Skeletal muscle cell (primary cell): ENCODE measurements at regions not wholly inside any gene's neighbourhood (a gene's known extent, or its start where the extent isn't known, plus 50 kb on each side); places are given as distances from the start of the nearest gene placed in this dataset.

Source experiments
- DNase-seq: peaks from one replicate; pipeline ENCODE4 v3.0.0-alpha.2; 2010; ENCODE audit warnings: low read depth
- H3K4me3 ChIP-seq: 2 replicates; pipeline ENCODE4 v1.5.1; 2011; ENCODE audit warnings: low read depth, mild to moderate bottlenecking, control low read depth, low read length, moderate library complexity

DNA sequence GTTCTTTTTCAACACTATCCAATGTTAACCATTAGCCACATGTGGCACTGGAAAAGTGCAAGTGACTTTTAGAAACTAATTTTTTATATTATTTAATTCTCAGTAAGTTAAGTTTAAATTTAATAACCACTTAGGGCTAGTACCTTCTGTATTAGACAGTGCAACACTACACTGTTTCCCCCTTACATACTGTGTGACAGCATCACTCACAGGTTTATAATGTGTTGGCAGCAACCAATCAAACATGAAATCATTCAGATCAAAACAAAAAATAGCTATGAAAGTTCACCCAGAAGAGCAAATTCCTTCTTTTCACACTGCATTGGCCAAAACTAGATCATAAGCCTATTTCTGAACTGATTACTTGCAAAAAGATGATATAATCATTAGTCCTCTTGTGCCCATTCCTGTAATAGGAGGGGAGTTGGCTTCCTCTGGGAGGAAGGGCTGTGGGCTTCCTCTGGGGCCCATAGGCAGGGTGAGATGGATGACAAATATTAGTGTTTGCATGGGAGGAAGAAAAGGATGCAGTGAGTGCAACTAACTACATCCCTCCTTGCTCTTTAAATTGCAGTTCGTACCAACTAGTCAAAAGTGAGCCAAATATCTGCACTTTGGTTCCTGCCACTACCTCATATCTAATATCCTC is 708.1 kb upstream of the RGMB start:
- H3K4me3 ChIP-seq, result no peak overlapping the region
- no peak for DNase-seq

DNA sequence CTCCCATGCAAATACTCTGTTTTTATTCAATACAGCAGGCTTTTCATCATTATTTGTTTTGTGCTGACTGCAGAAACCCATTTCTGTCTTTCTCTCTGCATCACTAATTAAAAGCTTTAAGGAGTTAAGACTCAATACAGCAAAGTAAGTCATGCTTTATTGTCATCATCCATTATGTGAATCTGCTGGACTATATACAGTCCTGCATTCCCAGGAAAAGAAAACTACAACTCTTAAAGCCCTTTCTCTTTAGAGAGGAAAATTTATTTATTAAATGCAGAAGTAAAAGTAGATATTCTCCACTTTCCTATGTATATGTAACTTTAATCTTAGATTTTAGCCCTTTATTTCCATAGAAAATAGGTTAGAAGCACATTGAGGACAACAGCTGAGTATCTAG is 706.6 kb upstream of the RGMB start:
- no peak overlapping the region for H3K4me3 ChIP-seq
- no peak for DNase-seq

DNA sequence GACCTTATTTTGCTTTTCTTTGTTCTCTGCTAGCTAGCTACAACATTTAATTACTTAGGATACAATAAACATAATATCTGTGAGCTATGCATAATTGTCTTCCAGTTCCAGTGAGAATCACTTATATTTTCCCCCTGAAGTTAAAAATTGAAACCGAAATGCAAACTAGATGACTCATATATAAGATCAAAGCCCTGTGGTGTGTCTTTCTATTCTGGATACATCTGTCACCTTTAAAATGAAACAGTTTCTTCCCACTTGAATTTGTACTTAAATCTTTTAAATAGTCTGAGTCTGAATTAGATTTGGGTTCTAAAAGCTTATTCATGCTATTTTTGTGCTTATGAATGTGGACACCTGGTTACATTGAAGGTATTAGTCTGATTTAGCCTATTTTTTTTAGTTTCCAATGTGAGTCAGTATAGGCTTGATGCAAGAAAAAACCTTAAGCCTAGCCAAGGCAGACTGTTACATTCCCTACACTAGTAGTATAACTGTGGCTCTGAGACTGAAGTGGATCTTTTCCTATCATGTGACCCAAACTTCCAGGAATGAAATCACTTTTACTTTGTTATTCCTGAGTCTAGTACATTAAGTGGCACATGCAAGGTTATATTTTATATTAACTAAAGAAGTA is 703.5 kb upstream of the RGMB start:
- no peak overlapping the region for H3K4me3 ChIP-seq
- no peak for DNase-seq

DNA sequence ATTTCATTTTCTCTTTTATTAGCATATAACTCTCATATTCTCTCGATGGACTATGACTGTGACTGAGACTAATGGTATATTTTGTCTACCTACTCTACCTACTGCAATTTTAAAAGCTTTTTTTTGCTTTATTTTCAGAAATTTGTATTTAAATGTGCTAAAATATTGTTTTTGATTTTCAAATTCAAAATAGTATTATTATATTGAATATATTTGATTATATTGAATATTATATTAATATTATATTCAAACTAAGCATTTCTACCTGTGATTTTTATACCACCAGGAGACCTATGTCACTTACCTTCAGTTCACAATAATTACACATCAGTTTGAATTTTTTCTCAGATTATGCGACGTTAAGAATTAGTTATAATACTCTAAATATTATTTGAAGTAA is 700.5 kb upstream of the RGMB start:
- H3K4me3 ChIP-seq, result no peak overlapping the region
- no peak for DNase-seq

DNA sequence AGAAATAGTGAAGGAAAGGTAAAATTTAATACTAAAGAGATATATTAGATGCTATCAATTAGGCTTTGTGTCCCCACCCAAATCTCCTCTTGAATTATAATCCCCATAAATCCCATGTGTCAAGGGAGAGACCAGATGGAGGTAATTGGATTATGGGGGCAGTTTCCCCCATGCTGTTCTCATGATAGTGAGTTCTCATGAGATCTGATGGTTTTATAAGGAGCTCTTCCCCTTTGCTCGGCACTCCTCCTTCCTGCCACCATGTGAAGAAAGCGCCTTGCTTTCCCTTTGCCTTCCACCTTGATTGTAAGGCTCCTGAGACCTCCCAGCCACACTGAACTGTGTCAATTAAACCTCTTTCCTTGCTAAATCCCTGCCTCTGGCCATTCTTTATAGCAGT is 697.0 kb upstream of the RGMB start:
- no peak for DNase-seq
- no peak overlapping the region for H3K4me3 ChIP-seq

DNA sequence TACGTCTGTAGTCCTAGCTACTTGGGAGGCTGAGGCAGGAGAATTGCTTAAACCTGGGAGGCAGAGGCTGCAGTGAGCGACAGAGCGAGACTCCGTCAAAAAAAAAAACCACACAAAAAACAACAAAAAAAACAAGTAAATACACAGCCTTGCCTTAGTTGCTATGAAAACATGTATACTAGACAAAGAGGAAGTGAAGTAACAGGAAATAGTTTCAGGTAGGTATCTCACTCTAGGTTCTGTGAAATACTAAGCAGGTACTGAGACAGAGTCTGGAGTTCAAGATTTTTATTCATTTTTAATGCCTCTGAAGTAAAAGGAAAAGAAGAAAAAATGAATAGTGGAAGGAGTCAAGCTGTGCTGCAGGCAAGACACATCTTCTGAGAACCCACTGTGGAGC is 687.9 kb upstream of the RGMB start:
- DNase-seq, result no peak

DNA sequence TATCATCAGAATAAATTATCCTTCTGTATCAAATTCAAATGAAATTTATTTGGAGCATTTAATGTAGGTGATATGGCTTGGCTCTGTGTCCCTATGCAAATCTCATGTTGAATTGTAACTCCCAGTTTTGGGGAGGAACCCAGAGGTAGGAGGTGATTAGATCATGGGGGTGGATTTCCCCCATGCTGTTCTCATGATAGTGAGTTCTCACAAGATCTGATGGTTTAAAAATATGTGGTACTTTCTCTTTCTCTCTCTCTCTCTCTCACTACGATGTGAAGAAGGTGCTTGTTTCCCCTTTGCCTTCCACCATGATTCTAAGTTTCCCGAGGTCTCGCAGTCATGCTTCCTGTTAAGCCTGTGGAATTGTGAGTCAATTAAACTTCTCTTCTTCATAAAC is 678.4 kb upstream of the RGMB start:
- DNase-seq, result no peak
- no peak overlapping the region for H3K4me3 ChIP-seq

More for the DNA sequence above, 687.9 kb upstream of the RGMB start:
- H3K4me3 ChIP-seq, result no peak overlapping the region

DNA sequence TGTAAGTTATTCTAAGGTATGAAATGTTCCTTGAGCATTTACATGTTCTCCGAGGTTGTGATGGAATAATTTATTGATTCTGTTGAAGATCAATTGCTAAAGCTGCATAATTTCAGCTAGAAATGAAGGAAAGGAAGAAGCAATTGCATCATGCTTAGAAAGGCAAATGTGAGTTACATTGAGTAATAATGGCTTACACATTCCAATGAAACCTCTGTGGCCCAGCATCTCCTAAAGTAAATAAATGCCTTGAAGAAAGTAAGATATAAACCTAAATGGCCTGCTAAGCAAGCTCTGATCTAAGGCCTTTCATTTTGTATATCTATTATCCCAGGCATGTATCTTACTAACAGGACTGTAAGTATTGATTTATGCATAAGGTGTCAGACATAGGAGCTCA is 677.3 kb upstream of the RGMB start:
- no peak overlapping the region for H3K4me3 ChIP-seq
- peak; percentile 60 for DNase-seq

DNA sequence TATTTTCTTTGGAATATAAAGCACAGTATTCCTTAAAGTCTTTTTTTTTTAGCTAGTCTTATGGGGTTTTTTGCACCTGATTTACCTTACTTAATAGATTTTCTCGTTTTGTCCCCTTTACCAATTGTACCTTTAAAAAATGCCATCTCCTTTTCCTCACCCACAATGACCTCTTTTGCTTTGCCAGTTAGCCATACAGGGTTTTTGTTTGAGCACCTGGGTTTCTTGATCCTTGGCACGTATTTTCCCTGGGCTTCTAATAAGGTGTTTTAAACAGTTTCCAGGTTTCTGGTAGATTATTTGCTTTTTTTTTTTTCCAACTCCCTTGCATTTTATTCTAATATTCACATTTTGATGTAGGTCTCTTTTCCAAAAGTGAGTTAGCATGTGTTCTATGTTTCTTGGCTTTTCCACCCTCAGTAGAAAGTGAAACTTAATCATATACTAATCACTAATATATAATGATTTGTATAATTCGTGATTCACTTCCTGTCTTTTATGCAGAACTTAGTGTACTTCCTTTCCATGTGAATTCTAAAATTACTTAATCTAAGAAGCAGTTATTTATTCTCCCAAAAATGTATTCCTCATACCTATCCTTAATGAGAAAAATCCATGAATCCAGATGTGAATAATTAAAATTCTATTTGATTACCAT is 673.9 kb upstream of the RGMB start:
- no peak overlapping the region for H3K4me3 ChIP-seq
- DNase-seq, result no peak

DNA sequence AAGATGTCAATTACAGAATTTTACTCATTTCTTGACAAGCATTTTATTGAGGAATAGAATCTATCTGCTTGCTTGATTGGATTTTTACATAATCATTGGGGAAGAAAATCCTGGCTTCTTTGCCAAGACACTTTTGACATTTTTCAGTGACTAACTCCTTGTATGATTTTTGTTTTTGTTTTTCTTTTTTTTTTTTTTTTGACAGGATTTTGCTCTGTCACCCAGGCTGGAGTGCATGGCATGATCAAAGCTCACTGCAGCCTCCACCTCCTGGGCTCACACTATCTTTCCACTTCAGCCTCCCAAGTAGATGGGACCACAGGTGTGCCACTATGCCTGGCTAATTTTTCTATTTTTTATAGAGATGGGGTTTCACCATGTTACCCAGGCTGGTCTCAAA is 672.3 kb upstream of the RGMB start:
- no peak for DNase-seq
- no peak overlapping the region for H3K4me3 ChIP-seq

DNA sequence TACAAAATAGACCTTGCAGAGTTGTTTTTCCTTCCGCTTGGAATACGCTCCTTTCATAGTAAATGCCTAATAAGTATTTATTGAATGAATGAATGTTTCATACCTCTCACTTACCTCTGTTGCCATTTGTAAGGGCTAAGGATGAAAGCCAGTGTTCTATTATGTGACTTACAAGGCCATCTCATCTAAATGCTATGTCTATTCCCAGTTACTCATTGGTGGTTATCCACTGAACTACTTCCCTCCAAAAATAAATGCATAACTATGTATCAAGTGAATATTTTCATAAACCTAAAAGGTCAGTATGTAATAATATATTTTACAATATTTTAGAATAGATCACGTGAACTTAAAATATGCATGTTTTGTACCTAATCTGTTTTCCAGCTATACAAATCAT is 670.5 kb upstream of the RGMB start:
- DNase-seq, result no peak
- H3K4me3 ChIP-seq, result no peak overlapping the region

DNA sequence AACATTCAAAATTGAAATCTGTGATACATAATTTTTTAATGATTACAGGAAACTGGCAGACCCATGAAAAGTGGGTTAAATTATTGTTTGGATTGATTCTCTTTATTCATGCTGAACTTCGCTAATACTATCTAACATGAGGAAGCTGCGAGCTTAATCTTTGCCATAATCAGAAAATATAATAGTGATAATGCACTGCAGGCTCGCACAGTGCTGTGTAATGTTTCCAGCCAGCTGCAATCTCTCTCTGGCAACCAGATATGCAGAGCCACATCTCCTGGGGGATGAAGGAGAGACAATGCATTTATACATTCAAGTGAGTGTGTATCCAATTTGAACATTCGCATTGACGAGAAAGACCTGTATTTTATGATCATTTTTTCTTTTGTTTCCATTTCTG is 669.7 kb upstream of the RGMB start:
- DNase-seq, result no peak
- no peak overlapping the region for H3K4me3 ChIP-seq

DNA sequence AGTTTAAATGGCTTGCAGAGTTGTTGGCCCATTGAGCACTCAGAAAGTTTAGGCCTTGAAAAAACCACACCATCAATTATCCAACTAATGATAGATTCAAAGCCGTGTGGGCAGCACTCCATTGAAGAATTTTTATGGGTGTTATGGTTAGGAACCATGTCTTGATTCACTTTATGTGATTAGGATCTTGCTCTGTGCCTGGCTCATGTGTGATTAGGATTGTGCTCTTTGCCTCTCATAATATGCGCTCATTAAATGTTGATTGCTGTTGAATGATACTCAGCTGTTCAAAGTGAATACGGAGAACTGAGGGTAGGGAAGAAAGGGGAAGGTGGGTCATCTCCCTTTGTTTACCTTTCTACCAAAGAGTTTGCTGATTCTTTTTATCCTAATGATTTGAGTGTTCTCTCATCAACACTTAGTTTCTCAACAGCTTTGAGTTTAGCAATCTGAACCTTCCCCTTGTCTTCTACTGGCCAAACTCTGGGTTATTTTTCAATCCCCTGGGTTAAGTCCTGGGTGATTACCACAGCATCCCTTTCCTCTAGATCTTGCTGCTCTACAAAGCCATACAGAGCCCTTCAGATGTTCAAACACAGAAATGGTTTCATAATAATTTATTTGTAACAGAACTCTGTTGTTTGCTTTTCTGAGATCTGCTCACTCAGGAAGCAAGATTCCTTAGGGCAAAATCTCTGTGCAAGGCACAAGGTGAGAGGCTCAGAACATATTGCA is 668.8 kb upstream of the RGMB start:
- no peak overlapping the region for H3K4me3 ChIP-seq
- DNase-seq, result no peak

DNA sequence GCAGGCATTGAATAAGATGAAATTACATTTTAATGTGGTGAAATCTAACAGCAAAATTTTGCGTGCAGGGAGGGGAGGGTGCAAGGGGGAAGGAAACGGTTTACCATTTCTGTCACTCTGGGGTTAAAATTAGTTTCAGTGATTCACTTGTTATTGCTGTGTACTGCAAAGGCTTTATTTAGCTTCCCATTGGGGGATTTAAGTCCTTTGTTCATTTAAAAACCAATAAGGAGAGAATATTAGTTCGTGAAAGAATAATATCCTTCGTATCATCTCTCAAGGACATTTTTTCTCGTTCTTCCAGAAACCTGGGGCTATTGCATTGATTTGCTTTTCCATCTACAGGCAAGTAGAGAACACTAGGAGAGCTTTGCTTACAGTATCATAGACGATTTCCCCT is 667.8 kb upstream of the RGMB start:
- no peak overlapping the region for H3K4me3 ChIP-seq
- no peak for DNase-seq

DNA sequence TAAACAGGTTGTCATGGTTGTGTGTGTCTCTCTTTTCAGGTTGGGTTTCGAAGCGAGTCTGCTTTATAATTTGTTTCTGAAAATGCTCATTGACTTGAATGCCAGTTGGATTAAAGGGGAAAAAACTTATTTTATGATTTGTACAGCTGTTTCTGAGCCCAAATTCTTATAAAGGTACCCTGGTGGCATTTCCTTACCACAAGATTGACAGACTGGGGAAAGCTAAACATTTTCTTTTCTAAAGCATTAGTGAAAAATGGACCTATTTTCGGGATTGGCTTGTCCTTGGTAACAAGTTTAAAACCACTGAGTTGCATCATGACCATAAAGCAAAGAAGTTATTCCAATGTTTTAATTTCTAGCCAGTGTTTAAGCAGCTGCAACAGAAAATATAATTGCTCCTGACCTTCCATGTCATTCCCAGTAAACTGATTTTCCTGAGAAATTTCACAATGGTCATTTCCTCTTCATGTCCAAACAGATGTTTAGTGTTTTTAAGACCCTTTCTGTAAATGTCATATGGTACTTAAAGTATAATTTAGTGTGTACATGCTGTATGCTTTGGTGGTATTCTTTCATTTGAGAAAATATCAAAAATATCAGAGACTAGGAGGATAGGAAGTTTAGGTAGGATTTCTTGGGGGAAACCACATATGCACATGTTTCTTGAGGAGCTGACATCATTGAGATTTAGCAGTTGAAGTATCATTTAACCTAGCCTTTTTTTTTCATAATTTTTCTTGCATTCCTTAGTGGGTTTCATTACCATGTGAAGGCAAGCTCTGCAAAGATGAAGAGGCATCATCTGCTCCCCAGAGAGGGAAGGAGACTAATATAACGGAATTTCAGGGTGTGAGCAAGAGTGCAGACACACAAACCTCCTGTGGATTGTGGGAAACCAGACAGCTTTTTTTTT is 667.1 kb upstream of the RGMB start:
- DNase-seq, result peak; percentile 95
- no peak overlapping the region for H3K4me3 ChIP-seq

DNA sequence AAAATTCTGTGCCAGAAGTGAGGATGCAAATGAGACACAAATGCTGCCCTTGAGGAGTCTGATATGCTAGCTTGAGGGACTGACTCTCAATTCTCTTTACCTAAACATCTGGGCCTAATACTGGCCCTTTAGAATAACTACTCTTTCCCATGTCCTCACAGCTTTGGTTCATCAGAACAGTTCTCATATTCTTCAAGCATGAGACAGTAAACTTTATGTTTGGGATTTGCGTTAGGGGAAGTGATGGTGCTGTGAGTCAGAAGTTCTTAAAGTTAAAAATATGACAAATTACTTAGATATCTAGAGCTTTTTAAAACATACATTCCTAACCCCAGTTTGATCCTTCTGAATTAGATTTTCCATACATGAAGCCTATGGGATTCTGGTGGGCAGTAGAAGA is 665.0 kb upstream of the RGMB start:
- peak; percentile 96 for DNase-seq
- H3K4me3 ChIP-seq, result no peak overlapping the region

DNA sequence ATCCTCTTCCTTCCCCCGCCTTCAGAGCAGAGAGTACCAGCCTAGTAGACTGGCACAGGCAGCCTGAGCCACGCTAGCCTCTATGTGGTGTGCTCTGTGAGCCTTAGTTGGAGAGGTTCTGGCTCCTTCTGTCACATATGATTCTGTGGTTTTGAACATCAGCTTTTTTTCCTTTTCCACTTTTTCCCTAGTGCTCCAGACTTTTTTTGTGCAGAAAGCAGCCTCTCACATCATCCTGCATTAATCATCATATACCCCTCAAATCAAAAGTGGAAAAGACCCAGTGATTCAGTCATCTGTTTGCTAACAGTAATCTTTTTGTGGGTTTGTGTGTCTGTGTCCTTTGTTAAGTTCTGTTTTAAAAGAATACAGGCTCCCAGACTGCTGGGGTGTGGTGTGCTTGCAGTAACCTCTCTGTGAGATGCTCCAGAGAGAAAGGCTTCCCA is 663.9 kb upstream of the RGMB start:
- DNase-seq, result peak; percentile 91
- H3K4me3 ChIP-seq, result peak overlapping the region; percentile 17

DNA sequence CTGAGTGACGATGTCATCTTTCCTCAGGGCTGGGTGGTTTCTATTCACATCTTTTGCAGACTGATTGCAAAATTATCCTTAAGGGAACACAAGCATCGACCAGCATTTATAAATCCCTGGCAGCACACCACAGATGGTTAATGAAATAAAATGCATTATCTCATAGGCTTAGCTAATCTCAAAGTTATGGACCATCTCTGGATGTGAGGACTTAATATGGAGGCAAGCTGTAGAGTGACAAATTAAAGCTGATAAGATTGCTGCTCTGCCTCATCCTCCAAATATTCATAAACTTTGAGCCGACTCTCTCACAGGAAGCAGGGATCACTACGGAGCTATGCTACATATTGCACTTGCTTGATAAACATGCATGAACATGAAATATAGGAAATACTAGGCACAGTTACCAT is 663.2 kb upstream of the RGMB start:
- no peak overlapping the region for H3K4me3 ChIP-seq
- DNase-seq, result peak; percentile 81

DNA sequence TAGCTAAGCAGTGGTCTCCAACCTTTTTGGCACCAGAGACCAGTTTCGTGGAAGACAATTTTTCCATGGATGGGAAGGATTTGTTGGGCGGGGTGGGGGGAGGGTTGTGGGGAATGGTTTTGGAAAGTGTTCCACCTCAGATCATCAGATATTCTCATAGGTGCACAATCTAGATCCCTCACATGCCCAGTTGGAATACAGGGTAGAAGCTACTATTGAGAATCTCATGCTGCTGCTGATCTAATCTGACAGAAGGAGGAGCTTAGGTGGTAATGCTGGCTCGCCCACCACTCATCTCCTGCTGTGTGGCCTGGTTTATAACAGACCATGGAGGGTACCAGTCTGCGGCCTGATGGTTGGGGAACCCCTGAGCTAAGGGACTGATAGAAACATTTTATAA is 662.7 kb upstream of the RGMB start:
- no peak for DNase-seq
- H3K4me3 ChIP-seq, result no peak overlapping the region
